ENCODE measurements at regions not wholly inside any gene's neighbourhood (a gene's known extent, or its start where the extent isn't known, plus 50 kb on each side); places are given as distances from the start of the nearest gene placed in this dataset.

DNA sequence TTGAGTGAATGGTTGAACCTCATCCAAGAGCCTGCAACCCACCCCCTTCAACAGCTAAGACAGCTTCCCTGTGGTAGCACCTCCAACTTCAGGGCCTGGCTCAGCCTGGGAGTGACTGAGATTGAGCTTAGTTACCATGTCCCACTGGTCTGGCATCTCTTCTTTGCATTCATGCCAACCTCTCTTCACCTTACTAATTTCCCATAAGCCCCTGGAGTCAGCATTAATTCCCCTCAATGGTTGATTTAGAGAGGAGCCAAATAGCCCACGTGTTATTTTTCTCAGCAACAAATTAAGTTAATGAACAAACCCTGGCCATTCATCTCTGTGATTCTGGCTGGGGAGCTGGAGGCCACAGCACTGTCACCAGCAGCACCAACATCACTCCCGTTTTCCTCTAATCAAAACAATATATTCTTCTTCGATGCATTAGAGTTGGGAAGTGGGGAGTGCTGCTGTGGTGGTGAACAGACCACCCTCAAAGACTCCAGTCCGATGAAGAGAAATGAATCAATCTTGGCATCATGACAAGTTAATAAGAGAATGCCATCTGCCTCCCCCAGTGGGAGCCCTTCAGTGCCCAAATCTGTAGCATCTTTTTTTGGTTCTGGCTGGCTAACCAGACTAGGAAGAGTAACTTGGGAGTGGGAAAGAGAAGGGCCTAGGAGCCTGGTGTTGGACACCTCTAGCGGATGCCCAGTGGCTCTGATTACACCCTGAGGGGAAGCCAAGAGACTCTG is 83.2 kb upstream of the ADRA1D start:
- Histone ChIP-seq H3K4me3 (no peak overlapping the region), H3K27me3 (replicated peaks in 1 of 7) (peaks cover 0 to 13% (median 0%) of the 10 kb centered on the region in 7 donors), H3K9me3 (no peaks in the 10 kb centered on the region), H3K4me1 (no peaks in the 10 kb centered on the region), H3K27ac (no peak overlapping the region), H3K36me3 (no peaks in the 10 kb centered on the region)
- TF ChIP-seq, protein P1, sequence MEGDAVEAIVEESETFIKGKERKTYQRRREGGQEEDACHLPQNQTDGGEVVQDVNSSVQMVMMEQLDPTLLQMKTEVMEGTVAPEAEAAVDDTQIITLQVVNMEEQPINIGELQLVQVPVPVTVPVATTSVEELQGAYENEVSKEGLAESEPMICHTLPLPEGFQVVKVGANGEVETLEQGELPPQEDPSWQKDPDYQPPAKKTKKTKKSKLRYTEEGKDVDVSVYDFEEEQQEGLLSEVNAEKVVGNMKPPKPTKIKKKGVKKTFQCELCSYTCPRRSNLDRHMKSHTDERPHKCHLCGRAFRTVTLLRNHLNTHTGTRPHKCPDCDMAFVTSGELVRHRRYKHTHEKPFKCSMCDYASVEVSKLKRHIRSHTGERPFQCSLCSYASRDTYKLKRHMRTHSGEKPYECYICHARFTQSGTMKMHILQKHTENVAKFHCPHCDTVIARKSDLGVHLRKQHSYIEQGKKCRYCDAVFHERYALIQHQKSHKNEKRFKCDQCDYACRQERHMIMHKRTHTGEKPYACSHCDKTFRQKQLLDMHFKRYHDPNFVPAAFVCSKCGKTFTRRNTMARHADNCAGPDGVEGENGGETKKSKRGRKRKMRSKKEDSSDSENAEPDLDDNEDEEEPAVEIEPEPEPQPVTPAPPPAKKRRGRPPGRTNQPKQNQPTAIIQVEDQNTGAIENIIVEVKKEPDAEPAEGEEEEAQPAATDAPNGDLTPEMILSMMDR (IDR thresholded peaks at IDR 0.05 in 8 of 11, conservative IDR thresholded peaks at IDR 0.05 in 3 of 11) = no peak
- TF ChIP-seq POLR2AphosphoS5 (IDR thresholded peaks at IDR 0.05) (no peak), POLR2A (IDR thresholded peaks at IDR 0.05) (no peak)
- WGBS, 5 donors = 75 to 88% (median 83%) methylated on average over 5 of the region's 5 CpGs
- DNase-seq = no peak
- intact Hi-C loops (cut with DNase I; ENCODE audit: low total_unique reads) = no loop called here

GRCh38 chr20:4330011-4330410 is 80.9 kb upstream of the ADRA1D start:
- H3K27ac ChIP-seq = no peak overlapping the region
- TF ChIP-seq, protein P1 (IDR thresholded peaks at IDR 0.05 in 8 of 11, conservative IDR thresholded peaks at IDR 0.05 in 3 of 11) = no peak
- TF ChIP-seq POLR2A (IDR thresholded peaks at IDR 0.05) (no peak), POLR2AphosphoS5 (IDR thresholded peaks at IDR 0.05) (no peak)
- intact Hi-C loops (cut with DNase I; ENCODE audit: low total_unique reads) = no loop called here
- DNase-seq = no peak
- H3K4me3 ChIP-seq = no peak overlapping the region
- peaks cover 0 to 13% (median 0%) of the 10 kb centered on the region in 7 donors for H3K27me3 ChIP-seq (replicated peaks in 1 of 7)
- 79 to 82% (median 79%) methylated on average over 5 of the region's 5 CpGs for WGBS, 5 donors
- peaks cover 0 to 3% (median 0%) of the 10 kb centered on the region in 8 donors for H3K9me3 ChIP-seq
- no peaks in the 10 kb centered on the region for H3K4me1 ChIP-seq
- no peaks in the 10 kb centered on the region for H3K36me3 ChIP-seq

DNA sequence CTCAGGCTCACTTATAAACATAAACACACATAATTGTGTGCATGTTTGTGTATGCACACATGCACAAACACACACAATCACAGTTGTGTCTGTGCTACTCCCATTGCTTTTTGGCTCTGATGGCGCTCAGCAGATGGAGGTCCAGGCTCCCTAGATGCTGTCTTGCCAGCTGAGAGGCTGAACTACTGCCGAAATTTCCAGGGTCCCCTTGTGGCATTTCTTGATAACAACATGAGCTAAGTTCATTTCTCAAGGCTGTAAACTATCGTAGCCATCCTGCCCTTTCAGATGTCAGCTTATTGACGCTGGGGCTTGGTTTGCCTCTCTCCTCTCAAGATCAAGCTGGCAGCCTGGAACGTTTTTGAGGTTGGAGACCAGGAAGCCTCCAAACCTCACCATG is 80.1 kb upstream of the ADRA1D start:
- TF ChIP-seq, protein P1 (IDR thresholded peaks at IDR 0.05 in 8 of 11, conservative IDR thresholded peaks at IDR 0.05 in 3 of 11) = no peak
- TF ChIP-seq POLR2A (IDR thresholded peaks at IDR 0.05) (no peak), POLR2AphosphoS5 (IDR thresholded peaks at IDR 0.05) (no peak)
- Histone ChIP-seq H3K4me1 (no peaks in the 10 kb centered on the region), H3K27ac (no peak overlapping the region), H3K27me3 (replicated peaks in 1 of 7) (peaks cover 0 to 10% (median 0%) of the 10 kb centered on the region in 7 donors), H3K36me3 (no peaks in the 10 kb centered on the region), H3K4me3 (no peak overlapping the region), H3K9me3 (peaks cover 0 to 3% (median 0%) of the 10 kb centered on the region in 8 donors)
- no peak for DNase-seq
- 69 to 85% (median 76%) methylated on average over 5 of the region's 5 CpGs for WGBS, 5 donors
- intact Hi-C loops (cut with DNase I; ENCODE audit: low total_unique reads) = no loop called here

- Histone ChIP-seq H3K9me3 (peaks cover 0 to 3% (median 0%) of the 10 kb centered on the region in 8 donors), H3K4me1 (no peaks in the 10 kb centered on the region), H3K27me3 (replicated peaks in 1 of 7) (peaks cover 0 to 3% (median 0%) of the 10 kb centered on the region in 7 donors), H3K27ac (no peak overlapping the region), H3K4me3 (no peak overlapping the region), H3K36me3 (no peaks in the 10 kb centered on the region)
- intact Hi-C loops (cut with DNase I; ENCODE audit: low total_unique reads) = no loop called here
- 75 to 95% (median 86%) methylated on average over 6 of the region's 6 CpGs for WGBS, 5 donors
- no peak for DNase-seq
- TF ChIP-seq POLR2AphosphoS5 (IDR thresholded peaks at IDR 0.05) = no peak
- TF ChIP-seq POLR2A (IDR thresholded peaks at IDR 0.05) = no peak
- TF ChIP-seq, protein P1 (IDR thresholded peaks at IDR 0.05 in 8 of 11, conservative IDR thresholded peaks at IDR 0.05 in 3 of 11) = no peak
These were observed 79.5 kb upstream of the ADRA1D start for GRCh38 chr20:4328541-4328940.
